HEK293T (cell line): ENCODE measurements at regions not wholly inside any gene's neighbourhood (a gene's known extent, or its start where the extent isn't known, plus 50 kb on each side); places are given as distances from the start of the nearest gene placed in this dataset.

Experiments
- ARNT ChIP-seq: fragments of 450-650 bp; IDR thresholded peaks from 2 replicates; pipeline ENCODE4 v1.6.1; 2017; ENCODE audit warnings: mild to moderate bottlenecking
- BHLHE40 ChIP-seq: fragments of 450-650 bp; IDR thresholded peaks from 2 replicates; pipeline ENCODE4 v1.6.1; 2016; ENCODE audit warnings: mild to moderate bottlenecking, moderate library complexity, borderline replicate concordance
- ELF4 ChIP-seq: fragments of 450-650 bp; IDR thresholded peaks from 2 replicates; pipeline ENCODE4 v1.6.1; 2017; ENCODE audit warnings: antibody characterized with exemption
- FOXA1 ChIP-seq: fragments of 450-650 bp; IDR thresholded peaks from 2 replicates; pipeline ENCODE4 v1.6.1; 2016; ENCODE audit warnings: mild to moderate bottlenecking
- FOXK2 ChIP-seq: fragments of 450-650 bp; IDR thresholded peaks from 2 replicates; pipeline ENCODE4 v1.6.1; 2016; ENCODE audit warnings: mild to moderate bottlenecking
- FOXM1 ChIP-seq: fragments of 450-650 bp; IDR thresholded peaks from 2 replicates; pipeline ENCODE4 v1.6.1; 2017; ENCODE audit warnings: mild to moderate bottlenecking, borderline replicate concordance
- HDGF ChIP-seq: fragments of 450-650 bp; IDR thresholded peaks from 2 replicates; pipeline ENCODE4 v1.6.1; 2017; ENCODE audit warnings: antibody characterized with exemption, borderline replicate concordance
- NFRKB ChIP-seq: fragments of 450-650 bp; IDR thresholded peaks from 2 replicates; pipeline ENCODE4 v1.6.1; 2016; ENCODE audit warnings: mild to moderate bottlenecking, moderate library complexity
- SP1 ChIP-seq: fragments of 450-650 bp; IDR thresholded peaks from 2 replicates; pipeline ENCODE4 v1.6.1; 2017
- SUZ12 ChIP-seq: fragments of 450-650 bp; IDR thresholded peaks from 2 replicates; pipeline ENCODE4 v1.6.1; 2016; ENCODE audit warnings: mild to moderate bottlenecking
- TARDBP ChIP-seq: fragments of 450-650 bp; IDR thresholded peaks from 2 replicates; pipeline ENCODE4 v1.6.1; 2016
- ZNF384 ChIP-seq: fragments of 450-650 bp; IDR thresholded peaks from 2 replicates; pipeline ENCODE4 v1.6.1; 2016
- TF ChIP-seq, protein P1 (sequence below): fragments of 450-650 bp; IDR thresholded peaks from 2 replicates; pipeline ENCODE4 v1.6.1; 2016

DNA sequence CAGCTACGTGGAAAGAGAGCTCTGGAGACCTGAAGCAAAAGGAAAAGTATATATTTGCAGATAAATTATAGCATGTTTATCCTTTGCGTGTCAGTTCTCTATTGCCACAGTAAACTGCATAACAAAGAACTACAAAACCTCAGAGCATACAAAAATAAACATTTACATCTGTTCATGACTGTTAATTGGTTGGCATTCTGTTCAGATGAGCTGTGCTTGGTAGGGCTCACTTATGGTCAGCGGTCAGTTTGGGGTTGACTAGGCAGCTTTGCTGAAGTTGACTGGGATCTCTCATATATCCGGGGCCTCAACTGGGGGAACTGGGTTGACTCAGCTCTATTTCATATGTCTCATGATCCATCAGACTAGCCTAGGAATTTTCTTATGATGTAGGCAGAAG, 257.7 kb downstream of the TLE1 start:
- TF ChIP-seq FOXM1 (no peak), ZNF384 (no peak), SP1 (no peak), SUZ12 (no peak), NFRKB (no peak), FOXK2 (no peak), HDGF (no peak), TARDBP (no peak), ELF4 (no peak), ARNT (no peak), FOXA1 (no peak), BHLHE40 (no peak)
- TF ChIP-seq, protein P1, sequence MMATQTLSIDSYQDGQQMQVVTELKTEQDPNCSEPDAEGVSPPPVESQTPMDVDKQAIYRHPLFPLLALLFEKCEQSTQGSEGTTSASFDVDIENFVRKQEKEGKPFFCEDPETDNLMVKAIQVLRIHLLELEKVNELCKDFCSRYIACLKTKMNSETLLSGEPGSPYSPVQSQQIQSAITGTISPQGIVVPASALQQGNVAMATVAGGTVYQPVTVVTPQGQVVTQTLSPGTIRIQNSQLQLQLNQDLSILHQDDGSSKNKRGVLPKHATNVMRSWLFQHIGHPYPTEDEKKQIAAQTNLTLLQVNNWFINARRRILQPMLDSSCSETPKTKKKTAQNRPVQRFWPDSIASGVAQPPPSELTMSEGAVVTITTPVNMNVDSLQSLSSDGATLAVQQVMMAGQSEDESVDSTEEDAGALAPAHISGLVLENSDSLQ: no peak
